ENCODE measurements at regions not wholly inside any gene's neighbourhood (a gene's known extent, or its start where the extent isn't known, plus 50 kb on each side); places are given as distances from the start of the nearest gene placed in this dataset.

- Histone ChIP-seq H3K9me3 (replicated peaks in 1 of 3) (no peaks in the 10 kb centered on the region), H3K4me1 (replicated peaks in 1 of 2) (no peaks in the 10 kb centered on the region), H3K36me3 (replicated peaks in 1 of 2) (no peaks in the 10 kb centered on the region), H3K4me3 (no peak overlapping the region), H3K27me3 (no peaks in the 10 kb centered on the region), H3K27ac (no peak overlapping the region)
- intact Hi-C loops (cut with DNase I), result no loop called here
- DNase-seq, result no peak
- TF ChIP-seq CTCF (IDR thresholded peaks at IDR 0.05), result no peak
- no peak for TF ChIP-seq POLR2A (IDR thresholded peaks at IDR 0.05)
- WGBS, 4 donors, result 80 to 91% (median 84%) methylated on average over 3 of the region's 3 CpGs
Observed at GRCh38 chr6:156595476-156595875, 181.7 kb upstream of the ARID1B start.

- no peak for DNase-seq
- TF ChIP-seq POLR2A (IDR thresholded peaks at IDR 0.05), result no peak
- intact Hi-C loops (cut with DNase I), result no loop called here
- WGBS, 4 donors, result 79 to 97% (median 89%) methylated on average over 3 of the region's 3 CpGs
- no peaks in the 10 kb centered on the region for H3K4me1 ChIP-seq (replicated peaks in 1 of 2)
- no peaks in the 10 kb centered on the region for H3K36me3 ChIP-seq (replicated peaks in 1 of 2)
- H3K27ac ChIP-seq, result no peak overlapping the region
- H3K9me3 ChIP-seq (replicated peaks in 1 of 3), result no peaks in the 10 kb centered on the region
- no peak overlapping the region for H3K4me3 ChIP-seq
- H3K27me3 ChIP-seq, result no peaks in the 10 kb centered on the region
Observed at GRCh38 chr6:156593893-156594292, 183.3 kb upstream of the ARID1B start.

- DNase-seq, result no peak
- no peaks in the 10 kb centered on the region for H3K4me1 ChIP-seq (replicated peaks in 1 of 2)
- H3K9me3 ChIP-seq (replicated peaks in 1 of 3), result no peaks in the 10 kb centered on the region
- intact Hi-C loops (cut with DNase I), result no loop called here
- no peaks in the 10 kb centered on the region for H3K27me3 ChIP-seq
- no peak overlapping the region for H3K4me3 ChIP-seq
- WGBS, 4 donors, result 55 to 83% (median 77%) methylated on average over 1 of the region's 1 CpG
- H3K27ac ChIP-seq, result no peak overlapping the region
- H3K36me3 ChIP-seq (replicated peaks in 1 of 2), result no peaks in the 10 kb centered on the region
- TF ChIP-seq POLR2A (IDR thresholded peaks at IDR 0.05) (no peak), CTCF (IDR thresholded peaks at IDR 0.05) (no peak)
Observed at GRCh38 chr6:156593127-156593526, 184.1 kb upstream of the ARID1B start.

GRCh38 chr6:156590482-156590881 lies 186.7 kb upstream of the ARID1B start:
- whole genome bisulfite sequencing, 4 donors, result 82 to 87% (median 85%) methylated on average over 6 of the region's 6 CpGs
- H3K4me3 ChIP-seq, result no peak overlapping the region

More at GRCh38 chr6:156590482-156590881, 186.7 kb upstream of the ARID1B start:
- Histone ChIP-seq H3K27ac (no peak overlapping the region), H3K9me3 (replicated peaks in 1 of 3) (no peaks in the 10 kb centered on the region), H3K4me1 (replicated peaks in 1 of 2) (no peaks in the 10 kb centered on the region), H3K36me3 (replicated peaks in 1 of 2) (no peaks in the 10 kb centered on the region), H3K27me3 (no peaks in the 10 kb centered on the region)
- intact Hi-C loops (cut with DNase I), result no loop called here
- TF ChIP-seq CTCF (IDR thresholded peaks at IDR 0.05) (no peak), POLR2A (IDR thresholded peaks at IDR 0.05) (no peak)
- DNase-seq, result no peak
